ENCODE measurements at regions not wholly inside any gene's neighbourhood (a gene's known extent, or its start where the extent isn't known, plus 50 kb on each side); places are given as distances from the start of the nearest gene placed in this dataset.

GRCh38 chr6:156538875-156539660 is 238.1 kb upstream of the ARID1B start:
- no peak for TF ChIP-seq CTCF (IDR thresholded peaks at IDR 0.05; ENCODE audit: insufficient read depth, low read length)
- TF ChIP-seq, protein P1, sequence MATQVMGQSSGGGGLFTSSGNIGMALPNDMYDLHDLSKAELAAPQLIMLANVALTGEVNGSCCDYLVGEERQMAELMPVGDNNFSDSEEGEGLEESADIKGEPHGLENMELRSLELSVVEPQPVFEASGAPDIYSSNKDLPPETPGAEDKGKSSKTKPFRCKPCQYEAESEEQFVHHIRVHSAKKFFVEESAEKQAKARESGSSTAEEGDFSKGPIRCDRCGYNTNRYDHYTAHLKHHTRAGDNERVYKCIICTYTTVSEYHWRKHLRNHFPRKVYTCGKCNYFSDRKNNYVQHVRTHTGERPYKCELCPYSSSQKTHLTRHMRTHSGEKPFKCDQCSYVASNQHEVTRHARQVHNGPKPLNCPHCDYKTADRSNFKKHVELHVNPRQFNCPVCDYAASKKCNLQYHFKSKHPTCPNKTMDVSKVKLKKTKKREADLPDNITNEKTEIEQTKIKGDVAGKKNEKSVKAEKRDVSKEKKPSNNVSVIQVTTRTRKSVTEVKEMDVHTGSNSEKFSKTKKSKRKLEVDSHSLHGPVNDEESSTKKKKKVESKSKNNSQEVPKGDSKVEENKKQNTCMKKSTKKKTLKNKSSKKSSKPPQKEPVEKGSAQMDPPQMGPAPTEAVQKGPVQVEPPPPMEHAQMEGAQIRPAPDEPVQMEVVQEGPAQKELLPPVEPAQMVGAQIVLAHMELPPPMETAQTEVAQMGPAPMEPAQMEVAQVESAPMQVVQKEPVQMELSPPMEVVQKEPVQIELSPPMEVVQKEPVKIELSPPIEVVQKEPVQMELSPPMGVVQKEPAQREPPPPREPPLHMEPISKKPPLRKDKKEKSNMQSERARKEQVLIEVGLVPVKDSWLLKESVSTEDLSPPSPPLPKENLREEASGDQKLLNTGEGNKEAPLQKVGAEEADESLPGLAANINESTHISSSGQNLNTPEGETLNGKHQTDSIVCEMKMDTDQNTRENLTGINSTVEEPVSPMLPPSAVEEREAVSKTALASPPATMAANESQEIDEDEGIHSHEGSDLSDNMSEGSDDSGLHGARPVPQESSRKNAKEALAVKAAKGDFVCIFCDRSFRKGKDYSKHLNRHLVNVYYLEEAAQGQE (IDR thresholded peaks at IDR 0.05; ENCODE audit: insufficient replicate concordance, low read depth): no peak
- TF ChIP-seq POLR2AphosphoS5 (IDR thresholded peaks at IDR 0.05; ENCODE audit: low read depth): no peak
